ENCODE measurements at regions not wholly inside any gene's neighbourhood (a gene's known extent, or its start where the extent isn't known, plus 50 kb on each side); places are given as distances from the start of the nearest gene placed in this dataset.

DNA sequence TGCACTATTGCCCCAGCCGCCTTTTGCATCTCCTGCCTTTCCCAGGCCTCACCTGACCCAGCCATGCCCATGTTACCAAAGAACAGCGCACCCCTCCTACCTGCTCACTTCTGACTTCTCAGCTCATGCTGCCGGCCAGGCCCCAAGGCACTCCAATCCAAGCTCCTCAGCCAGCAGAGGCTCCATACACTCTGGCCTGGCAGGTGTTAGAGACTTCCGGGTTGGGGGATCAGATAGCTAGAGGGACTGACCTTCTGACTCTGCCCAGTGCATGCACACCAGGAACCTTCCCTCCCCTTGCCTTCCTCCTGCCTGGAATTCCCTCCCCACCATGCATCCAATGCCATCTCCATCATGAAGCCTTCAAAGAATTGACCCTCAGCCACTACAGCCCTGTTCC, 56.2 kb upstream of the ZMIZ1 start:
- TF ChIP-seq, protein P1, sequence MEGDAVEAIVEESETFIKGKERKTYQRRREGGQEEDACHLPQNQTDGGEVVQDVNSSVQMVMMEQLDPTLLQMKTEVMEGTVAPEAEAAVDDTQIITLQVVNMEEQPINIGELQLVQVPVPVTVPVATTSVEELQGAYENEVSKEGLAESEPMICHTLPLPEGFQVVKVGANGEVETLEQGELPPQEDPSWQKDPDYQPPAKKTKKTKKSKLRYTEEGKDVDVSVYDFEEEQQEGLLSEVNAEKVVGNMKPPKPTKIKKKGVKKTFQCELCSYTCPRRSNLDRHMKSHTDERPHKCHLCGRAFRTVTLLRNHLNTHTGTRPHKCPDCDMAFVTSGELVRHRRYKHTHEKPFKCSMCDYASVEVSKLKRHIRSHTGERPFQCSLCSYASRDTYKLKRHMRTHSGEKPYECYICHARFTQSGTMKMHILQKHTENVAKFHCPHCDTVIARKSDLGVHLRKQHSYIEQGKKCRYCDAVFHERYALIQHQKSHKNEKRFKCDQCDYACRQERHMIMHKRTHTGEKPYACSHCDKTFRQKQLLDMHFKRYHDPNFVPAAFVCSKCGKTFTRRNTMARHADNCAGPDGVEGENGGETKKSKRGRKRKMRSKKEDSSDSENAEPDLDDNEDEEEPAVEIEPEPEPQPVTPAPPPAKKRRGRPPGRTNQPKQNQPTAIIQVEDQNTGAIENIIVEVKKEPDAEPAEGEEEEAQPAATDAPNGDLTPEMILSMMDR (IDR thresholded peaks at IDR 0.05), result no peak
- no peak for TF ChIP-seq POLR2A (IDR thresholded peaks at IDR 0.05)

Measured in testis (tissue), 2 donors.